GM19467 (cell line): ENCODE measurements at regions not wholly inside any gene's neighbourhood (a gene's known extent, or its start where the extent isn't known, plus 50 kb on each side); places are given as distances from the start of the nearest gene placed in this dataset.

Source experiments
- ATAC-seq: cut with Tn5 transposase; IDR thresholded peaks from one replicate; pipeline ENCODE4 v1.9.1; 2021; ENCODE audit warnings: mild to moderate bottlenecking, moderate library complexity; ENCODE audit not compliant: unreplicated experiment

DNA sequence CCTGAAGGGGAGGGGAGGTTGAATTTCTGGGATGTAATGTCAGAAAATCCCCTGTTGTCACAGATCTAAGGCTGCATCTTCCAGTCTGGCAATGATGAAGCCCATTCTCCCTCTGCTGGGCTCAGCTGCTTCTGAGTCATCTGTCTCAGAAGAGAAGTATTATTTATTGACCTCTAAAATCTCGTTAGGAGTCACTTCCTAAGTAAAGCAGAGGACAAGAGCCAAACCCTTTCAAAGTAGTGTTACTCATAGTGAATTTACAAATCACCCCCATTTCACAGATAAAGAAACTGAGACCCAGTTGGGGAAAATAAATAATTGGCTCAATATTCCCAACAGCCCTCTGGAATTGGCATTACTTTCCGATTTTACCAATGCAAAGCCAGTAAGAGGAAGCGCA is 167.3 kb upstream of the SKOR2 start:
- no peak for ATAC-seq

DNA sequence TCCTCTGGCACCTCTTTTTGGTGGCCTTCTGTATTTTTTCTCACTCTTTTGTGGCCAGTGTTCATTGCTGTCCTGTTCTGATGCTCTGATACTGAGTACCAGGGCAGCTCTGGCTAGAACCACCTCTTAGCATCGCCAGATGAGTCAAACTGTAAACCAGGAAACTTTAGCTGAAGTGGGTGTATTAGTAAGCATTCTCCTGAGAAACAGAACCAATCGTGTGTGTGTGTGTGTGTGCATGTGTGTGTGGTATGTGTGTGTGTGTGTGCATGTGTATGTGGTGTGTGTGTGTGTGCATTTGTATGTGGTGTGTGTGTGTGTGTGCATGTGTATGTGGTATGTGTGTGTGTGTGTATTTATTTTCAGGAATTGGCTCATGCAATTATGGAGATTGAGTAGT is 166.3 kb upstream of the SKOR2 start:
- no peak for ATAC-seq

DNA sequence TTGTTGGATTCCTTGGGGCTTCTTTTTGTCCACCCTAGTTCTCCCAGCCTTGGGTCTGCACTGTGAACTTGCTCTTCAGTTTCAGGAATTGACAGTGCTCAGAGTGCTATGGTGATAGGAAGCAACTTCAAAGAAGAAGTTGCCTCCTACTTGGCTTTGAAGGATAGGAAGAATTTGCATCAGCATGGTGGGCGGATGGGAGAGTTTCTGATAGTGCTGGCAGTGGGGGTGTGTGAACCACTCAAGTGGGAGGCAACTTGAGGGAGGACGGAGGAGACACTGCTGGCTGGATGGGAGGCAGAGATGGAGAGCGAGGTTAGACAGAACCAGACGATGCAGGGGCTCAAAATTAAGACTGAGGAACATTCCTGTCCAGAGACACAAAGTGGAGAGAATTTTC is 164.4 kb upstream of the SKOR2 start:
- ATAC-seq, result no peak

DNA sequence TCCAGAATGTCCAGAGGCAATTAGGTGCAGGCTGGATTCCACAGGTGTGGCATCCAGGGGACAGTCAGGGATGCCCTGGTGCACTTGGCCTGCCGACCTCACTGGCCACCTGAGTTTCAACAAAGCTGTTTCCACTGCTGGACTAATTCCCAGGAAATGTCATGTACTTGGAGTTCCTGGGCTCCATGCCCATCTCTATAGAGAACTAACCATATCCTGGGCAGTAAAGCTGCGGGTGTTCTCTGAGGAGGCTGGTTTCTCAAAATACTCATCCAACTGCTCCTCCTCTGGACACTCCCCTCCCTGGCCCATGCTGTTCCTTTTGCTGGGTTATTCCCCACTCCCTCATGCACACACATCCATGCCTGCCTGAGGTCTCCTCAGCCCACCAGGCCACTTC is 161.9 kb upstream of the SKOR2 start:
- no peak for ATAC-seq

DNA sequence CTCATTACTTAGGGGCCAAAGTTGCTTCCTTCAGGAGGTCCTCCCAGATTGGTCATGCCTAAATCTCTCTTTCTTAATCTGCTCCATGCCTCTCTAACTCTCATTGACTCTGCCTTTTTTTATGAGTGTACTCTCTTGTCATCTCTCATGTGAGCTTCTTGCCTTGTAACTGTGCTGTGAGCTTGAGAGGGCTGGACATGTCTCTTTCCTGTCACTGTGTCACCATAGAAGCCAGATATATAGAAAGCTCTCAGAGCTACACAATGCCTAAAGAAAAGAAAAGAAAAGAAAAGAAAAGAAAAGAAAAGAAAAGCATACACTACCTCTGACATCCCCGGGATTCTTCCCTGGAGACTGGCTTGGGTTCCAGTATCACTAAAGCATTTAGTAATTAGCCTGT is 161.5 kb upstream of the SKOR2 start:
- no peak for ATAC-seq

DNA sequence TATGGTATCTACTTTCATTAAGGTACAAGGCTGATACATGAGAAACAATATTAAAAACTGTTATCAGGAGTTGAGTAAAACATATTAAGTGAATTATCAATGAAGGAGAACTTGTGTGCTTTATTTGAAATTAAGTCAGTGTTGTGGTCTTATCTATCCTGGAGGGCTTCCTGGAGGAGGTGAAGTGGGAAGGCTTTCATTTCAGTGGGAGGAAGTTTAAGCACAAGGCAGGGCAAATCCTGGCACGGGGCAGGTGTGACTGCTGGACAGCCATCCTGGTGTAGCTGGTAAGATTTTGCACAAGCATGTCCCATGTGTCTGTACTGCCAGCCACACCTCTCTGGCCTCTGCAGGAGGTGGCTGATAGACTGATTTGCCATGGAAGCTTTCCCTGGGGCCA is 159.7 kb upstream of the SKOR2 start:
- no peak for ATAC-seq

DNA sequence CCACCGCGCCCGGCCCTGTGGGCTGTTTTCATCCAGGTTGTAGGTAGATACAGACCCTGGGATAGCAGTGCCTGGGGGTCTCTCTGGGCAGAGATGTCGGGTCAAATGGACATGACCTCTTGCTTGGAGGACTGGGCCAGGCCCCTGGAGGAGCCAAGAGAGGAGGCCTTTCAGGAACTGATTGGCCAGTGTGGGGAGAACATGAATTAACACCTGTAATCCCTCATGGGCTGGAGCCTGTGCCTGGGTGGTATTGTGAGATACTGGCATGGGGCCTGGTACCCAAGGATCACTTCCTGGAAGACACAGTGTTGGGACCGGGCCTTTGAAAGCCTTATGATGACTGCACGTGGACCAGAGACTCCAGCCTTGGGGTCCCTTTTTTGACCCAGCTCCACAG is 158.7 kb upstream of the SKOR2 start:
- ATAC-seq, result no peak

DNA sequence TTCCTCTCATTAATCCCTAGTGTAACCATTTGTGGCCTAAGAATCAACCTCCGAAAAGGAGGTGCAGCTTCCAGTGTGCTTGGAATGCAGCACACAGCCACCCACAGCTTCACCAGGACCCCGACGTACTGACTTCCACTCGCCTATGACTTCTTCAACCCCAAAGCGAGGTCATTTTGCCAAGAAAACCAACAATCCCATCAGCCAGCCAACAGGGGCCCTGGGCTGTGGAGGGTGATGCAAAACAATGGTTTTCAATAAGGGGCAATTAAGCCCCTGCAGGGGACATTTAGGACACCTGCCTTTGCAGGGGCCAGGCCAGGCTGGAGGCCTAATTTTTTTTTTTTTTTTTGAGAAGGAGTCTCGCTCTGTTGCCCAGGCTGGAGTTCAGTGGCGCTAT is 158.1 kb upstream of the SKOR2 start:
- no peak for ATAC-seq

DNA sequence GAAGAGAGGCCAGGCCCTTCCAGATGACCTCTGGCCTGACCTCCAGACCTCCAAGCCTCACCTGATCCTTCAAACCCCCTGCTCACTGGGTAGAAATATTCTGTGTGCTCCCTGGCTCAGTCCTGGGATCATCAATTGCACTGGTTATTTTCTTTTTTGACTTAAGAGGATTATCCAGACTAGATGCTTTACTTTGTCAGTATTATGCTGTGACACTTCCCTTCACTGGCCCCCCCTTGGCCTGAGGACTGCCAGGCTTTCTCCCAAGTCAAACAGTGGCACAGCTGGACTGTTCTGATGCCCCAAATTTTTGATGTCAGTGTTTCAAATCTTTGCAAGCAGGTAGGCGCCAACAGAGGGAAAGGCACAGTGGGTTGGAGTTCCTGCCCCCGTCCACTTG is 156.3 kb upstream of the SKOR2 start:
- ATAC-seq, result no peak

DNA sequence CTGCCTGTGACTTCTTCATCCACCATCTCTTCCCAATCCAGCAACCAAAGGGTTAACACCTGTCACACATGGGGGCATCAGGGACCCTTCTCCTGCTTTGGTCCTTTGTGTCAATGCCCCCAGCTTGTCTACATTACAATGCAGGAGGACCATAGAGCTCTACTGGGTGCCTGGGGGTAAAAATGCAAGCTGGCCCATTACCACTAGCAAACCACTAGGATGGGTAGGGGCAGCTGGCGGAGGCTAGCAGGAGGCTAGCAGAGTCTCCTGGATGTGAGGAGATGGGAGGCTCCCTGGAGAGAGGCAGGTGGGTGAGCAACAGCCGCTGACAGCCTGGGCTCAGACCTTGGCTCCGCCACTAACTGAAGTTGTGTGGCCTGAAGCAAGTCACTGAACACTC is 153.4 kb upstream of the SKOR2 start:
- no peak for ATAC-seq

DNA sequence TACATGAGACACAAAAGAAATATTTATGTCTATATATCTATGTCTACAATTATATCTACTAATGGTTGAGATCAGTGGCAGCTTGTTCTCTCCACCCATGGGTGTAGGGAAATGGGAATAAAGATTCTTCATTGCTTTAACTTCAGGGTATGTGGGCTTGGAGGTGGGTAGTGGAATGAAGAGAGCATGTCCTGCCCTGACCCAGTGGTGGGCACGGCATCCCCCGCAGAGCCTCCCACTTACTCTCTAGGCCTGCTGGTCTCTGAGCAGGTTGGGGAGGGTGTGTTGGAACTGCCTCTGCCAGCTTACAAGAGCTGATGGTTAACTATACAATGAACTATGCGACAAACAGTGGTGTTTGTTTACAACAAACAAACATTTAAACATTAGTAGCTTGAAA is 152.5 kb upstream of the SKOR2 start:
- ATAC-seq, result no peak

DNA sequence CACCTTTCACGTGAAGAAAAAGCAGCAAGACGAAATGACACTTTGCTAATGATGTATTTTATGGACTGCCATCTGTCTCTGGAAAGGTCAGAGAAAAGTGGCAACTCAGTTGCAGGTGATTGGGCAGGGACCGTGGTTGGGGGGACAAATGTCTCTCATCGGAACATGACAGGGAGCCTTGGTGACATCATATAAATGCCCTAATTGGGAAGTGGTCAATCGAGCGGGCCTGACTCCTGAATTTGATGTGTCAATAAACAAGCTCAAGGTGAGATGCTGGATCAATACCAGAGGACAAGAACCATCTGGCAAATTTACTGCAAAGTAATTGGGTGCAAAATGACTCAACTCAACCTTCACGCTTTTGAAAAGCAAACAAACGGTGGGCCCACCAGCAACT is 151.9 kb upstream of the SKOR2 start:
- ATAC-seq, result no peak

DNA sequence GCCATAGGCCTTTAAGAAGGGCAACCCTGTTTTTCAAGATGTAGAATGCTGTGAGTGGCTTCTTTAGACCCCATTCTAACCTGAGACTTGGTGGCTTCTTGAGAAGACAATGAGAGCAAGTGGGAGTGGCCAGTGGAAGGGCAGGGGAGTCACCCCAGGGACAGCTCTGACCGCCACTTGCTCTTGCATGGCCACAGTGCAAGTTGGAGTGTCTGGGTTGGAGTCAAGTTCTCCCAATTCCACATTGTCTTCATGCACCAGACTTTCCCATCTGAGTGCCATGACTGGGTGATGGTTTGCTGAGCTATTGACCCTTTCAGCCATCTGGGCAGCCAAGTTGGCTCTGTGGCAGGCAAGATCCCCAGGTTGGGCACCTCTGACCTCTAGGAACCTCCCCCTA is 148.0 kb upstream of the SKOR2 start:
- no peak for ATAC-seq

DNA sequence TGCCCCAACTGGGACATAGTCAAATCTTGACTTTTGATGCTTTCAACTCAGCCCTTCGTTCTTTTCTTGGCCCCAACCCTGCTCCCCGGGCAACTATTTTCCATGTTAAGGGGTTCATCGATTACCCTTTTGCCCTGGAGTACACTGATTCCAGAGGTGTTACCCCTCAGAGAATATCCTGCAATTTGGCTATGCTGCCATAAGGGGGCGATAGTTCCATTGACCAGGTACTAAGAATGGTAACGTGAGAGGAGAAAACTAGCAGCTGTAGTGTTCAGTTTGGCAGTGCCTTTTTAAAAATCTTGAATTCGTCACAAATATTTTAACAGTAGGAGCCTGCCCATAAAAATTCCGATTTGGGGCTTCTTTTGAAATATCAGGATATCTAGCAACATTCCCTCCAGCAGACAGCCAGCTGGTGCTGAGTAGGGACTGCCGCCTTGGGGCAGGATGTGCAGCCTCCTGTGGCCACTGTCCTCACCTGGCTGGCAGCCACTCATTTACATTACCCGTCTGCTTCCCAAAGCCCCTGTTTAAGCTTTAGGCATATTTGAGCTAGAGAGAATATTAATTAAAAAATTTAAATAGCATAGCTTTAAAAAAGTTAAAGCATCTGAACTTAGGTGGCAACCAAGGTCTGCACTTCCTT is 146.3 kb upstream of the SKOR2 start:
- ATAC-seq, result no peak

DNA sequence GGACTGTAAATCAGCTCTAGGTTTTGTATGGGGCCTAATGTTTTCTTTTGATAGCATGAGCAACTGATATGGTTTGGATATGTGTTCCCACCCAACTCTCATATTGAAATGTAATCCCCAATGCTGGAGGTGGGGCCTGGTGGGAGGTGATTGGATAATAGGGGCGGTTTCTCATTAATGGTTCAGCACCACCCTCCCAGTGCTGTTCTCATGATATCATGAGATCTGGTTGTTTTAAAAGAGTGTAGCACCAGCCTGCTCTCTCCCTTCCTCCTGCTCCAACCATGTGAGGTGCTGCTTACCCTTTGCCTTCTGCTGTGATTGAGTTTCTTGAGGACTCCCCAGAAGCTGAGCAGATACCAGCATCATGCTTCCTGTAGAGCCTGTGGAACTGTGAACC is 140.2 kb upstream of the SKOR2 start:
- ATAC-seq, result no peak

DNA sequence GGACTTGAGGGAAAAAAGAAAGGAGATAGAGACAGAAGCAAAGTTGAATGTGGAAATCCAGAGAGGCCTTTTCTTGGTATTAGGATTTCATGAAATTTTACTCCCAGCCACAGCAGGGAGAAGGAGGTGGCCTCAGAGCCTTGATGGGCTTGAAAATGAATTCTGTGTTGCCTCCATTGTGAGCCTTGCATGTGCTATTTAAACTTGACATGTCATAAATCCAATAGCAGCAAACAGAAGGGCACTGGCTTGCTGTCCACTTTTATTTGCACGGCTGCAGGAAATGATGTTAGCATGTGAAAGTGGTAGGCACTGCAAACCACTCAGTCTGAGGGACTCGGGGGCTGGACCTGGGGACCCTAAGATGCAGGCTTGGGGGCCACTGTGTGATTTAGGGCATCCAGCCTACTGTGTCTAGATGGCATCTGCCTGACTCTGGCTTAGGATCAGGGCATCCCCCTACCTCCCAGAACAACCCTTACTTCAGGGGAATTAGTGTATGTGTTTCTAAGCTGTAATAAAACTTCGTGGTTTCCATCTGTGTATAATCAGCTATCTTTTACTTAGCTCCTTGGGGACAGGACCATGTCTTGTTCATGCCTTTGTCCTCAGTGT is 139.1 kb upstream of the SKOR2 start:
- no peak for ATAC-seq

DNA sequence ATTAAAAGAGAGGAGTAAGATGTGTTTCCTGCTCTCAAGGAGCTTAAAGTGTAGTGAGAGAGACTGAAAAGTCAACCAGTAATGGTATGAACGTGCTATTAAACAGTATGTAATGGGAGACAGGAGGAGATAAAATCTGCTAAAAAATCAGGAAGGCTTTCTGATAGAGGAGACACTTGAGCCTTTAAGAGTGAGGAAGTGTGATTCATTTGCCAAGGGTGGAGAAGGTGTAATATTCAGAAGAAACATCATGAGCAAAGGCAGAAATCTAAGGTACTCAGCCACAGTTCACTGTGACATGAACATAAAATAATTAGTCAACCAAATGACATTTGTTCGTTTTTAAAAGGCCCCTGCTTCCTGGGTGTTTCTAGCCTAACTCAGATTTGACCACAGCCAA is 137.8 kb upstream of the SKOR2 start:
- ATAC-seq, result no peak

DNA sequence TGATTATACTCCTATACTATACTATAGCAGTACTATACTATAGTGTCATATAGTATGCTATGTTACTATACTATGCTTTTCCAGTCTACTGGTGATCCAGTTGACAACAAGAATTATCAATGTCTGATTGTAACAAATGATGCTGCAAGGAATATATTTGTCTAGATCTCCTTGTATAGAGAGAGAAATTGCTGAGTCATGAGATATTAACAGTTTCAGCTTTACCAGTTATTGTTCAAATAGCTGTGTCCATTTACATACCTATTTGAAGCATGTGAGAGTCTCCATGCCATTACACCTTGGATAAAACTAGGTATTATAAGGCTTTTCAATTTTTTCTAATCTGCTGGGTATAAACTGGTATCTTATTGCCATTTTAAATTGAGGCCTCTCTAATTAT is 136.4 kb upstream of the SKOR2 start:
- no peak for ATAC-seq

DNA sequence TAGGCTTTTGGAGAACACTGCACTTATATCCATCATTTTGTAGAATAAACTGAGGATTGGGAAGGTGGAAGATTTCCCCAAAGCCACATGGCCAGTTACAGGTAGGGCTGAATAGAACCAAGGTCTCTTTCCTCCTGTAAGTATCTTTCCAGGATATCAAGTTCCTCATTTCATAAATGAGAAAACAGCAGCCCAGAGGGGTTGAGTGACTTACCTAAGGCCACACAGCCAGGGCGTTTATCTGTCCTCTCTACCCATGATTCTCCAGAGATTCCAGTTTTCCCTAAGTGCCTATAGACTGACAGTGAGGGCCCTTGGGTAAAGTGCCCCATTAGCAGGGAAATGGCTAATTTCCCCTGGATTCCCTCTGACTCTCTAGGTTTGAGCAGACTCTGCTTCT is 132.3 kb upstream of the SKOR2 start:
- no peak for ATAC-seq

DNA sequence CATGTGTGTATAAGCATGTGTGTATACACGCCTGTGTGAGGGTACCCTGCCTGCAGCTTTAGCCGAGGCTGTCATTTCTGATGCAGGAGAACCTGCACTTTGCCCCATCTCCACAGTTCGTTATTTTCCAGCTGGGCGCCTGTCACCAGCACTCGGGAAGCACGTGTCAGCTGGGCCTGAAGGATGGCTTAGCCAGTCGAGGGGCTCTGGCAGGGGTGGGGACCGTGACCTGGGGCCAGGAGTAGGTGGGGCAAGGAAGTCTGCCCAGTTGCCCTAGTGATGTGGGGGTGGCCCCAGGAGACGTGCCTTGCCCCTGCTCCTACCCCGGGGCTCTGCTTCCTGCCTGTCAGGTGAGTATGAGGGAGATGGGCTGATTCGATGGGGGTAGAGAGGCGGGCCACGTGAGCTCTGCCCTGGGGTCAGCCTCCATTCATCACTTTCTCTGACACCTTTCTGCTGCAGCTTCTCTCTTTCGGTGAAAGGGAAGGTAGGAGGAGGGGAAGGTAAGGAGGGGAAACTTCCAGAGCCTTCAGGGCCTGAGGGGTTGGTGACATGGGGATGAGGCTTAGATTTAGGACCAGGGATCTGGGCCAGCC is 130.6 kb upstream of the SKOR2 start:
- ATAC-seq, result no peak

DNA sequence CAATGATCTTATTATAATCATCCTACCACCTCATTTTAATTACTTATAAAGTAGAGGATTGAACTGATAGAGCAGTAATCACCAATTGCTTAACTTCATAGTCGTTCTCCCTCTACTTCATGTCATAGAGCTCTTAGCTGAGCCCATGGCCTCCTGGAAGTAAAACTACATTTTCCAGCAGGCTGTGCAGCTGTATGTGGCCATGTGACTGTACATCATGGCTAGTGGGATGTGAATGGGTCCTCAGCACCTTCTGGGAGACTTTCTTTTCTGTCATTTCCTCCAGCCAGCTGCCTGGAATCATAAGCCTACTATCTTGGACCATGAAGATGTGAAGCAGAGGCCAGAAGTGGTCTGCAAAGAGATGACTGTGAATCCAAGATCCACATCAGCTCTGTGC is 128.7 kb upstream of the SKOR2 start:
- ATAC-seq, result no peak

DNA sequence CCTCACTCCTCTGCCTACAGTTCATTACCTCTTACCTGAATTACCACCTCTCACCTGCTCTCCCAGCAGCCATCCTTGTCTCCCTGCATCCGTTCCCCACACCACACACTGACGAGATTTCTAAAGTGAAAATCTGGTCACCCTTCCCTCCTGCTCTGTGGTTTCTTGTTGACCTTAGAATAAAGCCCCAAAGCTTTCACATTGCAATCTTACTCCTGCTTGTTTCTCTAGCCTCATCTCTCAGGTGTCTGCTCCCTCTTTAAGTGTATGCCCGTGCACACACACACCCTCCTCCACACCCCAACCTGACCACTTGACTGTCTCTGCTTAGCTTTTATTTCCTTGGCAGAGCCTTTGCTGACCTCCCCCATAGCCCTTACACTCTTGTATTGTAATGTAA is 122.0 kb upstream of the SKOR2 start:
- ATAC-seq, result no peak

DNA sequence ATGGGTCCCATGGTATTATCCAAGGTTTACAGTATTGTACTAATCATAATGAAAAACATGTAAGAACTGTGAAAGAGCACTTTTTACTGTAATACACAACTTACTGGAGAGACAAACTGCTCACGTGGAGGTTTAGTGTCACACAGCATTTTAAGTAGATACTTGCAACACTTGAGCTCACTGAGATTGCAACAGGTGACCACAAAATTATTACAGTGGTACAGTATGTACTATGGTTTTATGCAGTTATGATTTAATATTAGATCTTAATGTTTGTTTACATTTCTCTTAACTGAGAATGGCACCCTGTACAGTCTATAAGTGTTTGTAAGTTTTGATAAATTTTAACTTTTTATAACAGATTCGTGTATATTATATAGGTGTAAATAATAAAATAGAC is 118.6 kb upstream of the SKOR2 start:
- ATAC-seq, result no peak
